GM19025 (cell line): ENCODE measurements at regions not wholly inside any gene's neighbourhood (a gene's known extent, or its start where the extent isn't known, plus 50 kb on each side); places are given as distances from the start of the nearest gene placed in this dataset.

Source experiments
- ATAC-seq: cut with Tn5 transposase; IDR thresholded peaks from one replicate; pipeline ENCODE4 v1.9.1; 2021; ENCODE audit warnings: mild to moderate bottlenecking, low read depth, moderate library complexity; ENCODE audit not compliant: unreplicated experiment

DNA sequence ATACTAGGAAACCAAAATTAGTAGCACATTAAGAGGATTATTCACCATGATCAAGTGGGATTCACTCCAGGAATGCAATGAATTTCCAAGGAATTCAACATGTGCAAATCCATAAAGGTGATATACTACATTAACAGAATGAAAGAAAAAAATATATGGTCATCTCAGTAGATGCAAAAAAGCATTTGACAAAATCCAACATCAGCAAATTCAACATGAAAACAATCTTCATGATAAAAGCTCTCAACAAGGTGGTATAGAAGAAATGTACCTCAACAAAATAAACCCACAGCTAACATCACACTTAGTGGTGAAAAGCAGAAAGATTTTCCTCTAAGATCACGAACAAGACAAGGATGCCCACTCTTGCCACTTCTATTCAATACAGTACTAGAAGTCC, 74.4 kb upstream of the PDE10A start:
- no peak for ATAC-seq

DNA sequence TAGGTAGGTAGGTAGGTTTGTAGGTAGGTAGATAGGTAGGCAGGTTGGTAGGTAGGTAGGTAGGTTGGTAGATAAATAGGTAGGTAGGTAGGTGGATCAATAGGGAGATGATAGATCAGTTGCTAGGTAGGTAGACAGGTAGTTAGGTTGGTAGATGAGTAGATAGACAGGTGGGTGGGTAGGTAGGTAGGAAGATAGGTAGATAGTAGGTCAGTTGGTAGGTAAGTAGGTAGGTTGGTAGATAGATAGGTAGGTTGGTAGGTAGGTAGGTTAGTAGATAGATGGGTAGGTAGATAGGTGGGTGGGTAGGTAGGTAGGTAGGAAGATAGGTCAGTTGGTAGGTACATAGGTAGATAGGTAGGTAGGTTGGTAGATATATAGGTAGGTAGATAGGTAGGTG, 72.0 kb upstream of the PDE10A start:
- ATAC-seq: no peak

DNA sequence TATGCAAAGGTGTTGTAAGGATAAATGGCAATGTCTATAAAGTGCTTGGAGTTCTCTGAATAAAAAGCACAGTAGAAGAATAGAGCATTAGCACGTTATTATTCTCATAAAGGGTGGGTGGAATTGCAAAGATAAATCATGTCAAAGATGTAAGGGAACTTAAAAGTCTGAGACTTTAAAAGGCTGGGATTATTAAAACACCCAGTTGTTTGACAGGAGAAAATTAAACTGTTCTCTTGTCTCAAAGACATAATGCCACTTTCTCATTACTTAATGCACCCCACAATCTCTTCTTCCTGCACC, 70.4 kb upstream of the PDE10A start:
- ATAC-seq: no peak

DNA sequence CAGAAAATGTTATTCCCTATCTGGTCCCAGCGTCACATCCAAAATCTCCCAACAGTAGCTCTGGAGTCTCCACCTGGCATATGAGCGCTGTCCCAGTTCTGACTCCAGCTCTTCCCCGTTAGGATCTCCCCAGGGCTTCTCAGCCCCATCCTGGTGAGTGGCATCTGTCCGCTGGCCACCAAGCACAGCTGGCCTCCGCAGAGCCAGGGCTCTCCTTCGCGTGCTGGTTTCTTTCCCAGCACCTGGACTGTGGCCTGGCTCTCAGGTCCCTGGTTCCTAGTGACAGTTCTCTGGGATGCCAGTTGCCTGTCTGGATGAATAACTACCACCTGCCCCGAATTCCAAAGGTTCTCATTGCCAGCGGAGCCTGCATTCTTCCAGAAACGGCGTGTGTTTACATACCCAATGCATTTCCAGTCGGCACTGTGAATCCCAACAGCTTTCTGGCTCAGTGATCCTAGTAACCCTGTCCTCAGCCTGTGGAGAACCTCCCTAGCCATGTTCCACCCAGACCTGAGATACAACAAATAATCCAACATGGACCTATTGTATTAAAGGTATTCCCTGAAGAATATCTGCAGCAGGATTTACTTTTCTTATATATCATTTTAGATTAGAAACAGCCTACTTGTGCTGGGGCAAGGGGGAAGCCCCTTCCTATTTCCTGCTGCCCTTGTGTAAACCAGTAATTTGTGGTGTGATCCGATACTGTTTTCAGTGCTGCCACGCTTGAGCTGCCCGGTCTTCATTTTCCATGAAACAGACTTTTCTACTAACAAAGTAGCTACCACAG, 69.9 kb upstream of the PDE10A start:
- no peak for ATAC-seq

DNA sequence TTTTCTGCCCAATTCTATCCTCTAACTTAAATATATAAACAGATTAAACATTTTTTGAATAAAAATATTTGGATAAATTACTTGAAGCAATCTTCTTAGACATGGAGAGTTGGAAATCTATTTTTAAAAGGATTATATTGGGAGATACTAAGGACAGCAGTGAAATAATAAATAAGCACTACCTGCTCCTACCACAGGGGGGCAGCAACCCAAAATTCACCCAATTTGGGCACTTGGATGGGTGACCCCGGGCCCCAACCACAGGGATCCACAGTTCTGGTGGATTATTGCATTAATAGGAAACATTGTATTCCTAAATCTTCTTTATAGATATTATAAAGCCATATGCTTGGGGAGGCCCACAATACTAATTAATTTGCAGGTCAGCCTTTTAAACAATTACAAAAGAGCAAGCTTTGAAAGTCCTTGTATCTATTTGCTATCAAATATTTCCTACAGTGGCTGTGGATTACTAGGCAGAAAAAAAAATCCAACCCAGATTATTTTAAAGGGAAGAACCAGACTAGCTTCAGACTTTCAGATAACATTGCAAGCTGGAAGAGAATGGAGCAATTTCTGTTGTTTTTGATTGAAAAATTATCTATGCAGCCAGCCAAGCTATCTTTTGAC, 66.4 kb upstream of the PDE10A start:
- ATAC-seq: no peak

DNA sequence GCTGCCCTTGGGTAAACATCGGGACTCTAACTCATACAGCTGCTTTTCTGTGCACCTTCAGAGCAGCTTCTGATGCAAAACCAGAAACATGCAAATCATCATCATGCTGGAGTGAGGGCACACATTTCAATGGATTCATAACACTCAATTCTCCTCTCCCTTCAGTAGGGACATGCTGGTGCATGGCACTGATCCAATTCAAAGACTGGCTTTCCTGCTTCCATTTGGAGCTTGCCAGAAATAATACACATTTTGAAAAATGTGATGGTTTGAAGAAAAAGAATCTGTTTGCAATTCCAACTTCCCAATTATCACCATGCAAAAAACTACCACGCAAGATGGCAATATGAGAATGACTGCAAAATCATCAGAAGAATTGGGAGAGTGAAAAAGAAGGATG, 65.2 kb upstream of the PDE10A start:
- no peak for ATAC-seq

DNA sequence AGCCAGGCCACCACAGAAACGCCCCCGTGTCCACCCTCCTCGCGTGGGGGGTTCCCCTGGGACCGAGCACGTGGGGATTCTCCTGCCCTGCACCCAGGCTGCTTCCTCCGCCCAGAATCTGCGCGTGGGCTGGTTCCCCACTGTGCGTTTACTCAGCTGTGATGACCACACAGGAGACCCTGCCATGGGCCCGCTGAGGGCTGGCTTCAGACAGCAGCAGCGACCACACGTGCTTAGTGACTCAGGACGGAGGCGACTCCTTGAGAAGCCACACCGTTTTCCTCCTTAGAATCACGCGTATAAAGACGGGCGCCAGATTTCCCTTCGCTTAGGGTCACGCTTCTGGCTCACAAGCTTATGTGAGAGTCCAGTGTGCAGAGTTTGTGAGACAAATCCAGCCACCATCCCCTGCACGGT, 63.9 kb upstream of the PDE10A start:
- ATAC-seq: no peak

DNA sequence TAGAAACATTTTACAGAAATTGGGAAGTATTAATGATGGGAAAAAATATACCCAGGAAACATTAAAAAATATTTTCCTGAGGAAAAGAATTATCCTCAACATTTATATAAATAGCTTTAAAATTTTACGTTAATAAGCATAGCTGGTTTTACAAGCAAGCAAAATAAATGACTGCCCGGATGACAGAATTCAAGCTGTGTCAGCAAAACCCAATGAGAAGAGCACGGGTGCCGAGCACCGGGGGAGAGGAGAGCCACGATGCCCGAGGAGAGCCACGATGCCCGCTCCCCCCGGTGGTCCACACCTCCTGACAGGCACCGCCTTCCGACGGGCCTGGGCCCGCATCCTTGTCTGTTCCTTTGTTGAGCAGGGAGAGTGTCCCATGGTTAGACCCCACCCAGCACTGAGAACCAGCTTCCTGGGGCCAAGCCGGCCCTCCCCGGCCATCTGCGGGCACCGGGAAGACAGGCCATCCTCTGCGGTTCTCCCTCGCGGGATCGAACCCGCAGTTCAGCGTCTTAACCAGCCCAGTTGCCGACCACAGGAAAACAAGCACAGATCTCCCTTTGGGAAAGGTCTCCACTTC, 63.3 kb upstream of the PDE10A start:
- no peak for ATAC-seq

DNA sequence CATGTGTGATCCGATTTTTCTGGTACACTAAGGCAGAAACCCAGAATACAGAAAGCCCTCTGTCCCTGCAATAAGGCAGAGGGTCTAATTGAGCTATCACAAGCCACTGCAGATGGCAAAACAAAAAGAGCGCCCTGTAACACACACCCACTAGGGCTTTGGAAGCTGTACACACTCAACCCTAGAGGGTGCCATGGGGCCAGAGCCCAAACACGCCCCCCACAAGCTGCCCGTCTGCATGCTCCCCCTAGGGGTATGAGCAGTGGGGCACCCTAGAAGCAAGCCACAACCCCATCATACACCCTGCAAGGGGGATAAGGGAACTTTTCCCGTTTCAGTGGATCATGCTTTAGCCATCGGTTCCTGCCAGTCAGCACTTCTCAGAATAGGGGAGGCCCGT, 62.2 kb upstream of the PDE10A start:
- ATAC-seq: no peak

DNA sequence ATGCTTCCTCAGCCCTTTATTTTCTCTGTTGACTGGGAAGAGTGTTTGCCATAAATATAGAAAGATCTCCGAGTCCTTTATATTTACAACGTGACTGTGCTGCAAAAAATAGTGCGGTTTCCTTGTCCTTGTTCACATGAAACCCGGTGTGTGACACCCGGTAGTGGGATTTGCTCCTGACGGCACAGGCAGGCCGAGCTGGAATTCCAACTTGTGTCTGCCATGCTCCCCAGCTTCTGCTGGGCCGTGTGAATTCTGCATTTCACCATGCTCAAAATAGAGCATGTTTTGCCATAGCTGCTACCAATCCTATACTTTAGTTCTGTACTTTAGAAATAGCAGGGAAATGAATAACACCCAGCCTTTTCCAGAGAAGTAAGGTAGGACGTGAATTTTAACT, 60.3 kb upstream of the PDE10A start:
- no peak for ATAC-seq

DNA sequence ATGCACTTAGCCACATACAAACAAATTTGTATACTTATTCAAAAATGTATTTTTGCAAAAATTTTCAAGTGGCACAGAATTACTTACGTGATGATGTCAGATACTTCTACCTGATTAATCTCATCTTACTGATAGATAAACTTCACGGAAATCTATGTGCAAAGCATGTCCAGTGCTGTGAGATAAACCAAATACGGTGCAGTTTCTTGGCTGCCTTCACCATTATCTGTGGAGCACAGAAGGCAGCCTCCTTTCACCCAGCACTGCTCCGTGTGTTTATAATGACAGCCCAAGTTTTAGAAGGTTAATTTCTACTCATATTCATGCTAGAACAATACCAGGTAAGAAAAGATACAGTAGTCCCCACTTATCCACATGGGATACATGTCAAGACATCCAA, 59.0 kb upstream of the PDE10A start:
- no peak for ATAC-seq

DNA sequence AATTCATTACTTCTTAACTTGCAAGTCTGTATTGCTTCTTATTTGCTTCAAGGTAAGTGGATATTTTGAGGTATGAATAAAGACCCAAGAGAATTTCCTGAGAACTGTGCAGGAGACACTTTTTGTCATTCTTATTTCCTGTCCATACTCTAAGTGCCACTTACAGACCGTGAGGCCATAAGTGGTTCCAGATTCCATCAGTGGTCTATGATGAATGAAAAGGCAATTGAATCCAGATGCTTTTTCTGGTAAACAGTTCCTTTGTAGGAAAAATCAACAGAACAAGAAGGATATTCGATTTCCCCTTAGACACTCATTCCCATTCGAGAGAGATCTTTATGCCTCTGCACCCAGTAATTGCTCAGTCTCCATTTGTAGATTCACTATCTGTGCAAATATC, 58.3 kb upstream of the PDE10A start:
- no peak for ATAC-seq

DNA sequence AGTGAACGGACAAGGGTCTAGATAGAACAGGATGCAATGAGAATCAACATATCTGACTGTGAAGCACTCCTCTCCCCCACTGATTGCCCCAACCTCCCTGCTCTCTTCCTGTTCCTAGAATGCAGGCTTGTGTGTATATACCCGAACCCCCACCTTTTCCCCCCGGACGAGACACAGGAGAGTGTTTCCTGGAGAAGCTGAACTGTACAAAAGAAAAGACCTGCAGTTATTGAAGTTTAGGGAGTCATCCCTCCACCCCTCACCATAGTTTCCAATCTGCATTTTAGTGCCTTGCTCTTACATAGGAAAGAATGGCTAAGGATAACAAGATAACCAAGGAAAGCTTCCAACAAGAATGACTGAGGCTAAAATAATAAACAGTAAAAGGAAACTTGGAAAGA, 55.5 kb upstream of the PDE10A start:
- no peak for ATAC-seq

DNA sequence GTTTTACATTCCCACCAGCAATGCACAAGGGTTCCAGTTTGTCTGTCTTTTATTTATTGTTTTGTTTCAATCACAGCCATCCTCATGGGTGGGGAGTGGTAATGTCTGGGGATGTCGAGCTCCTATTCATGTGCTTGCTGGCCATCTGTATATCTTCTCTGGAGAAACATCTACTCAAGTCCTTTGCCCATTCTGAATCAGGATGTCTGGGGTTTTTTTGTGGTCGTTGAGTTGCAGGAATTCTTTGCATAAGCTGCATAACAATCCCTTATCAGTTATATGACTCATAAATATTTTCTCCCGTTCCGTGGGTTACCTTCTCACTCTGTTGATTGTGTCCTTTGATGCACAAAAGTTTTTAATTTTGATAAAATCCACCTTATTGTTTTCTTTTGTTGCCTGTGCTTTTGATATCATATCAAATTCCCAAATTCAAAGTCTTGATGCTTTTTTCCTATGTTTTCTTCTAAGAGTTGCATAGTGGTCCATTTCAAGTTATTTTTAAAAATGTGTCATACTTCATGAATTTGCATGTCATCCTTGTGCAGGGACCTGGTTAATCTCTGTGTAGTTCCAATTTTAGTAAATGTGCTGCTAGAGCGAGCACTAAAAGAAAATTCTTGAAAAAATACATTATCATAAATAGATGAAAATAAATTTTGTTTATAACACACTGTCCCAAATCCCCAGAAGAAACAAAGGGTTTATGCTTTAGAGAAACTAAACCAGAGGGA, 54.9 kb upstream of the PDE10A start:
- ATAC-seq: no peak

DNA sequence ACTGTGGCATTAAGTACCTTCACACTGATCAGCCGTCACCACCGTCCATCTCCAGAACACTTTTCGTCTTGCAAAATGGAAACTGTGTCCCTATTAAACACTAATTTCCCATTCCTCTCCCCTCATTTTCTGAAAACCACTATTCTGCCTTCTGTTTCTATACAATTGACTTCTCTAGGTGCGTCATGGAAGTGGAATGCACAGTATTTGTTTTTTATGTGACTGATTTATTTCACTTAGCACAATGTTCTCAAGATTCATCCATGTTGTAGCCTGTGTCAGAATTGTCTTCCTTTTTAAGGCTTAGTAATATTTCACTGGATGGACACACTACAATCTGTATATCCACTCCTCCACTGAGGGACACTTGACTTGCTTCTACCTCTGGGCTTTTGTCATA, 53.8 kb upstream of the PDE10A start:
- ATAC-seq: no peak

DNA sequence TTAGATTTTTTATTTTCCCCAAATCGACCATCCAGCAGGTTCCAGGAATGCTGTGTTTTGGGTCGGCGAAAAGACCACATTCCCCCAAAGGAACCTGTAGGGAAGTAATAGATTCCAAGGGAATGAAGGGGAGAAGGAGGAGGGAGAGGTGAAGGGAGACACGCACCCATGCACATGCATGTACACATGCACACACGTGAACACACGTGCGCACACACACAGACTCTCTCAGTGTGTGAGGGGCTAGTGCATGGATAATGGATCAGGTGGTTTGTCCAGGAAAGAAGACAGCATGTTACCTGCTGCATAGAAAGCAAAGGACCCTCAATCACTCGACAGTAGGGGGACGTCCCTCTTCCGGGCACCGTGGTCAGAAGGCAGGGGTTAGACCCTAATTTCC, 52.4 kb upstream of the PDE10A start:
- no peak for ATAC-seq

DNA sequence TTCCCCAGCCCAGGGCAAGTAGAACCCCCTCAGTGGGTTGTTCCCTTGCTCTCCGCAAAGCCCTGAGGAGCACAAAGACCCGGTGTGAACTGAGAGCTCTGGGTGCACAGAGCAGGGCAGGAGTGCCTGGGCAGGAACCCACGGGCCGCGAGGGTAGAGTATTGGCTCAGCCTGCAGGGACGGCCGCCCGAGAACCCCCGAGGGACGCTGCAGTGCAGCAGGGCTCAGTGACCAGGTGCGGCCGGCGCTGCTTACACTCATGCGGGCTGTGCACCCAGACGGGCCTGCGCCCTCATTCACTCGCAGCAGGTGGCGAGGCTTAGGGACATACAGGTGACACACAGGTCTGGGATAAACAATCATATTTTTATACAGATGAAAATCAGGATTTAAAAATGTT, 51.9 kb upstream of the PDE10A start:
- ATAC-seq: no peak

DNA sequence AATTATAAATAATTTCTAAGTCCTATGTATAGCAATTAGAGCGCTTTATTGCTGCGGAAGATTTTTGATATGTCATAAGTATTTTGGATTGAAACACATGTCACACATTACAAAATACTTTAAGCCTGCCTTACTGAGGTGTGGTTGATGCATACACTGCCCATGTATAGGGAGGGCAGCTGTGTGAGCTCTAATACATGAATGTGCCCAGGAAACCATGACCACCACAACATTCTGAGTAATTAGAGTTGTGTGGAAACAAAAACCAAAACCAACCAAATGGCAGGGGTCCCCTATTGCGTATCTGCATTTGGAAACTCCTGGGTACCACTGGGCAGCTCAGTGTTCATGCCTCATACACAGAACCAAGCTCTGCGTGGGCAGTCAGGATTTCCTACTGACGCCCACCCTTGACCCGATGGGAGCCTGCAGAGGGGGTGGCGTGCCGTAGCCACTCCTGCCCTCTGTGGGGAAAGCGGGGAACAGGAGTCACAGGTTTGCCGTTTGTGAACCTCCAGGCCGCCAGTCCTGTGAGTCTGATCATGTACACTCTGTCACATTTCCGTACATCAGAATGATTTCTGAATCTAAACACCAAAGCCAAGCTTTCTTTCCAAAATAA, 50.9 kb upstream of the PDE10A start:
- no peak for ATAC-seq
